ENCODE measurements at regions not wholly inside any gene's neighbourhood (a gene's known extent, or its start where the extent isn't known, plus 50 kb on each side); places are given as distances from the start of the nearest gene placed in this dataset.

DNA sequence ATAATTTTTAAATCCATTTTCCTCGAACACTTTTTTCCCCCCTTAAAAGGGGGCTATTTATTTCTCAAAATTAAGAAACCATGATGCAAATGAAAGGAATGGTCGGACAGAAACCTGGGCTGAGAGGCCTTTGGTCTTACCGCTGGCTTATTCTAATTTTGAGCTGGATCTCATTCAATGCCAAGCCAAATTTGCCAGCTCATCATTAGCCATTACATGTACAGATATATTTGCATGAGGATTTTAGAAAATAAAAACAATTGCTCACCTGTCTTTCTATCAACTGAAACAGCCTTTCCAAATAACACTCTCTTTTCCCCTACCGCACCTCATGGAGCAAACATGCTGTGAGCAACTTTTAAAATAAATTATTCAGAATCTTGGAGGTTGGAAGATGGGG is 219.5 kb upstream of the DTNBP1 start:
- WGBS, 2 experiments (ENCODE audit: insufficient coverage in 2 of 2): 100% methylated on average over 2 of the region's 4 CpGs; no CpG with 5 or more reads in 1 of the 2 experiments
- Histone ChIP-seq H3K27ac (ENCODE audit: low read depth, low read length, severe bottlenecking) (no peak overlapping the region), H3K4me3 (ENCODE audit: extremely low read depth, insufficient read depth, low read length, poor library complexity, severe bottlenecking) (no peak overlapping the region), H3K9me3 (ENCODE audit: control insufficient read depth, low read length) (no peaks in the 10 kb centered on the region), H3K4me1 (ENCODE audit: control insufficient read depth, insufficient read depth, low read length, poor library complexity, severe bottlenecking) (no peaks in the 10 kb centered on the region), H3K36me3 (ENCODE audit: control insufficient read depth, insufficient read depth, low read length) (no peaks in the 10 kb centered on the region)

GRCh38 chr6:15881150-15881549 is 218.3 kb upstream of the DTNBP1 start:
- H3K4me1 ChIP-seq (ENCODE audit: control insufficient read depth, insufficient read depth, low read length, poor library complexity, severe bottlenecking): no peaks in the 10 kb centered on the region
- 88 to 100% methylated on average over 2 to 3 of the region's 3 CpGs for WGBS, 2 experiments (ENCODE audit: insufficient coverage in 2 of 2)
- no peak overlapping the region for H3K27ac ChIP-seq (ENCODE audit: low read depth, low read length, severe bottlenecking)
- H3K9me3 ChIP-seq (ENCODE audit: control insufficient read depth, low read length): no peaks in the 10 kb centered on the region
- no peaks in the 10 kb centered on the region for H3K36me3 ChIP-seq (ENCODE audit: control insufficient read depth, insufficient read depth, low read length)
- H3K4me3 ChIP-seq (ENCODE audit: extremely low read depth, insufficient read depth, low read length, poor library complexity, severe bottlenecking): no peak overlapping the region

DNA sequence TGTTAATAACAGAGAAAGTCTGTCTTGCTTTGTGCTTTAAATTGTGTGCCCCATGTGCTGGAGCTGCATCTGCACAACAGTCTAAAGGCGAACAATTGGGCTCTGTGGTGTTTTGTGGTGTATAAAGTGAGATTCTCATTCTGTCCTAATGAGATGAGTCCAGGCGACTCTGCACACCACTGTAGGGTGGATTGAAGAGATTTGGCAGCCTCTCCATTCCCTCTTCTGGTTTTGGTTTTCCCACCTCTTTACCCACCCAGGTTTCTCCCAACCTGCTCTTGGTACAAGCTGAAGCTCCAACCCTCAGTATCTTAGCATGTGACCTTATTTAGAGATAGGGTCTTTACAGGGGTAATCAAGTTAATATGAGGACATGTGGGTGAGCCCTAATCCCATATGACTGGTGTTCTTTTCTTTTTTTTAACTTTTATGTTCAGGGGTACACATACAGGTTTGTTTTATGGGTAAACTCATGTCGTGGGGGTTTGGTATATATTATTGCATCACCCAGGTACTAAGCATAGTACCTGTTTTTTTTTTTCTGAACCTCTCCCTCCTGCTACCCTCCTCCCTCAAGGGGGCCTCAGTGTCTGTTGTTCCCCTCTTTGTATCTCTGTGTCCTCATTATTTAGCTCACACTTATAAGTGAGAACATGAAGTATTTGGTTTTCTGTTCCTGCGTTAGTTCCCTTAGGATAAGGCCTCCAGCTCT is 217.6 kb upstream of the DTNBP1 start:
- Histone ChIP-seq H3K9me3 (ENCODE audit: control insufficient read depth, low read length) (no peaks in the 10 kb centered on the region), H3K4me1 (ENCODE audit: control insufficient read depth, insufficient read depth, low read length, poor library complexity, severe bottlenecking) (no peaks in the 10 kb centered on the region), H3K27ac (ENCODE audit: low read depth, low read length, severe bottlenecking) (no peak overlapping the region), H3K36me3 (ENCODE audit: control insufficient read depth, insufficient read depth, low read length) (no peaks in the 10 kb centered on the region), H3K4me3 (ENCODE audit: extremely low read depth, insufficient read depth, low read length, poor library complexity, severe bottlenecking) (no peak overlapping the region)
- 89% methylated on average over 1 of the region's 4 CpGs; no CpG with 5 or more reads in 1 of the 2 experiments for WGBS, 2 experiments (ENCODE audit: insufficient coverage in 2 of 2)

- H3K9me3 ChIP-seq (ENCODE audit: control insufficient read depth, low read length): no peaks in the 10 kb centered on the region
- H3K36me3 ChIP-seq (ENCODE audit: control insufficient read depth, insufficient read depth, low read length): no peaks in the 10 kb centered on the region
- H3K4me1 ChIP-seq (ENCODE audit: control insufficient read depth, insufficient read depth, low read length, poor library complexity, severe bottlenecking): no peaks in the 10 kb centered on the region
- H3K27ac ChIP-seq (ENCODE audit: low read depth, low read length, severe bottlenecking): no peak overlapping the region
- WGBS, 2 experiments (ENCODE audit: insufficient coverage in 2 of 2): 83 to 85% methylated on average over 8 of the region's 12 CpGs
- no peak overlapping the region for H3K4me3 ChIP-seq (ENCODE audit: extremely low read depth, insufficient read depth, low read length, poor library complexity, severe bottlenecking)
Measured at GRCh38 chr6:15879371-15880261, 216.8 kb upstream of the DTNBP1 start.

DNA sequence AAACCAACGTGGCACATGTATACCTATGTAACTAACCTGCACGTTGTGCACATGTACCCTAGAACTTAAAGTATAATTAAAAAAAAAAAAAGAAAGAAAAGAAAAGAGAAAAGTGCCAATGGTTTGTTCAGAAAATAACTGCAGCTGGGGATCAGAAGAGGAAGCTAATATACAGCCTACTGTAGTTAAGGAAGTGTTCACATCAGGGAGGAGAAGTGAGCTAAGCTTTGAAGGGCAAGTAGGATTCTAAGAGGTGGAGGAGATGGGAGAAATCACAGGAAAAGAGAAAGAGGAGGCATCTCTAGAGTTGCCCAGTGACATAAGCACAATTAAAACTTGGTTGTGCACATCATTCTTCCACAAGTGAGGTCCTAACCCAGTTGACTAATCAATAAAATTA is 214.4 kb upstream of the DTNBP1 start:
- Histone ChIP-seq H3K4me3 (ENCODE audit: extremely low read depth, insufficient read depth, low read length, poor library complexity, severe bottlenecking) (no peak overlapping the region), H3K4me1 (ENCODE audit: control insufficient read depth, insufficient read depth, low read length, poor library complexity, severe bottlenecking) (peaks cover 2% of the 10 kb centered on the region), H3K36me3 (ENCODE audit: control insufficient read depth, insufficient read depth, low read length) (no peaks in the 10 kb centered on the region), H3K9me3 (ENCODE audit: control insufficient read depth, low read length) (no peaks in the 10 kb centered on the region), H3K27ac (ENCODE audit: low read depth, low read length, severe bottlenecking) (no peak overlapping the region)
- no CpG with 5 or more reads among the region's 2 CpGs for WGBS, 2 experiments (ENCODE audit: insufficient coverage in 2 of 2)

GRCh38 chr6:15876406-15876805 is 213.6 kb upstream of the DTNBP1 start:
- H3K36me3 ChIP-seq (ENCODE audit: control insufficient read depth, insufficient read depth, low read length): no peaks in the 10 kb centered on the region
- peaks cover 9% of the 10 kb centered on the region for H3K4me1 ChIP-seq (ENCODE audit: control insufficient read depth, insufficient read depth, low read length, poor library complexity, severe bottlenecking)
- 90 to 97% methylated on average over 3 of the region's 3 CpGs for WGBS, 2 experiments (ENCODE audit: insufficient coverage in 2 of 2)
- no peak overlapping the region for H3K4me3 ChIP-seq (ENCODE audit: extremely low read depth, insufficient read depth, low read length, poor library complexity, severe bottlenecking)
- H3K9me3 ChIP-seq (ENCODE audit: control insufficient read depth, low read length): no peaks in the 10 kb centered on the region
- H3K27ac ChIP-seq (ENCODE audit: low read depth, low read length, severe bottlenecking): no peak overlapping the region

DNA sequence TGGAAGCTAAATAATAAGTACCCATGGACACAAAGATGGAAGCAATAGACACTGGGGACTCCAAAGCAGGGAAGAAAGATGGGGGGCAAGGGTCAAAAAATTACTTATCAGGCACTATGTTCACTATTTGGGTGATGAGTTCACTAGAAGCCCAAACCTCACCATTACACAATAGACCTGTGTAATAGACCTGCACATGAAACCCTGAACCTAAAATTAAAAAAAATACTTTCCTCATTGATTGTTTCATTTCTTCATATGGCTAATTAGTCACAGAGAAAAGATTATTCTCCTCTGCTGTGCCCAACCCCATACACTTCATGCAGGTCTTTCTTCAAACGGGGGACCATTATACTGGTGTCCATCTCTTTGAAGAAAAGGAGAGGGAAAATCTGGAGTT is 213.0 kb upstream of the DTNBP1 start:
- Histone ChIP-seq H3K4me1 (ENCODE audit: control insufficient read depth, insufficient read depth, low read length, poor library complexity, severe bottlenecking) (peaks cover 15% of the 10 kb centered on the region), H3K36me3 (ENCODE audit: control insufficient read depth, insufficient read depth, low read length) (no peaks in the 10 kb centered on the region), H3K27ac (ENCODE audit: low read depth, low read length, severe bottlenecking) (no peak overlapping the region), H3K9me3 (ENCODE audit: control insufficient read depth, low read length) (no peaks in the 10 kb centered on the region), H3K4me3 (ENCODE audit: extremely low read depth, insufficient read depth, low read length, poor library complexity, severe bottlenecking) (no peak overlapping the region)
- WGBS, 2 experiments (ENCODE audit: insufficient coverage in 2 of 2): no CpG with 5 or more reads among the region's 1 CpG

- WGBS, 2 experiments (ENCODE audit: insufficient coverage in 2 of 2): 100% methylated on average over 1 of the region's 3 CpGs; no CpG with 5 or more reads in 1 of the 2 experiments
Measured at GRCh38 chr6:15874821-15875220, 212.0 kb upstream of the DTNBP1 start.

DNA sequence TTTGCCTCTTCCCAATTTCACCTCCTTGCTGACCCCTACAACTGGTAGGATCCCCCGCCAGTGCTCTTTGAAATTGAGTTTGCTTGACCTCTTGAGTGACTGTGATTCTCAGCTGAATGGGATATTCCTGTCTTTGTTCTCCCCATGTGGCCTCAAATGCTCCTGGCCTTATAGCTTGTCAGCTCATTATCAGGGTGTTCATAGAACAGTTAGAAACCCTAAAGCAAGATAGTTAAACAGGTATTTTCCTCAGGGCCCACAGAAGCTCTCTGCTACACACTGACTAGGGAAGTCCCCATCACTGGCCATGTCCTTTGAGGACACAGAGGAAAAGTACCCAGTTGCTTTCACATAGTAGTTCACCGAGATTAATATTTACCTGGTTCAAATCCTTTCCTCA is 211.5 kb upstream of the DTNBP1 start:
- Histone ChIP-seq H3K36me3 (ENCODE audit: control insufficient read depth, insufficient read depth, low read length) (no peaks in the 10 kb centered on the region), H3K4me1 (ENCODE audit: control insufficient read depth, insufficient read depth, low read length, poor library complexity, severe bottlenecking) (peaks cover 19% of the 10 kb centered on the region), H3K27ac (ENCODE audit: low read depth, low read length, severe bottlenecking) (no peak overlapping the region), H3K9me3 (ENCODE audit: control insufficient read depth, low read length) (no peaks in the 10 kb centered on the region), H3K4me3 (ENCODE audit: extremely low read depth, insufficient read depth, low read length, poor library complexity, severe bottlenecking) (no peak overlapping the region)
- WGBS, 2 experiments (ENCODE audit: insufficient coverage in 2 of 2): 52% methylated on average over 2 of the region's 2 CpGs; no CpG with 5 or more reads in 1 of the 2 experiments

More at GRCh38 chr6:15874821-15875220, 212.0 kb upstream of the DTNBP1 start:
- no peak overlapping the region for H3K27ac ChIP-seq (ENCODE audit: low read depth, low read length, severe bottlenecking)
- no peaks in the 10 kb centered on the region for H3K9me3 ChIP-seq (ENCODE audit: control insufficient read depth, low read length)
- peaks cover 19% of the 10 kb centered on the region for H3K4me1 ChIP-seq (ENCODE audit: control insufficient read depth, insufficient read depth, low read length, poor library complexity, severe bottlenecking)
- H3K4me3 ChIP-seq (ENCODE audit: extremely low read depth, insufficient read depth, low read length, poor library complexity, severe bottlenecking): no peak overlapping the region
- H3K36me3 ChIP-seq (ENCODE audit: control insufficient read depth, insufficient read depth, low read length): no peaks in the 10 kb centered on the region

DNA sequence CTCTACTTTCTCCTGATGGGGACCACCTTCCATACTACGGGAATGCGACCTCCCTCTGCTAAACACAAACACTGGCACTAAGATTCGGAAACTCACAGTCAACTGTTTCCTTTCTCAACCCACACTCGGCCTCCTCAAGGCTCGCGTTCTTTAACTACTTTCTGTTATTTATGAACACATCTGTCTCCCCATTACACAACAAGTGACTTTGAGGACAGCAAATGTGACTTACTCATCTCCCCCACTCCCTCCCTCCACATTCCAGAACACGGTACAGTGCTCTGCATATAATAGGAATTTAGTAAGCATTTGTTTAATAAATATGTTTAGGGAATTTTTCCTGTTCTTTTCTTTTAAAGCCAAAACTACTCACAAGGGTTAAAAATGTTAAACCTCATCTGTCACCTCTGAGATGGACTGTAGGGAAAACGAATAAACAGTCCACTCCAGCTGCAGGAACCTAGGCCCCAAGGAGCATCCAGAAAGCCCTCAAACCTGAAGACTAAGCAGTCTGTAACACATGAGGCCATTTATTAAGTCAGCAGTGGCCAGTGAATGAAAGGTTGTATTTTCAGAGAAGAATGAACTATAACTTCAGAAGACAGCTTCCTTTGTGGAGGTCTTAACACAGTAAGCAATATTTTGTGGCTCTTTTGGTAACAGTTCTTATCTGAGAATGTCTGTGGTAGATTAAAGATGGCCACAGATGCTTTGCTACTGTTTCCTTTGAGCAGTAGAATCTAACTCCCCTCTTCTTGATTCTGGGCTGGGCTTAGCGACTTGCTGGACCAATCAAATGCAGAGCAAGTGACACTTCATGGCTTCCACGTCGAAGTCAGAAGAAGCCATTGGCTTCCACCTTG is 209.6 kb upstream of the DTNBP1 start:
- 91 to 95% methylated on average over 9 to 10 of the region's 11 CpGs for WGBS, 2 experiments (ENCODE audit: insufficient coverage in 2 of 2)
- Histone ChIP-seq H3K27ac (ENCODE audit: low read depth, low read length, severe bottlenecking) (no peak overlapping the region), H3K9me3 (ENCODE audit: control insufficient read depth, low read length) (no peaks in the 10 kb centered on the region), H3K4me1 (ENCODE audit: control insufficient read depth, insufficient read depth, low read length, poor library complexity, severe bottlenecking) (peaks cover 19% of the 10 kb centered on the region), H3K4me3 (ENCODE audit: extremely low read depth, insufficient read depth, low read length, poor library complexity, severe bottlenecking) (no peak overlapping the region), H3K36me3 (ENCODE audit: control insufficient read depth, insufficient read depth, low read length) (no peaks in the 10 kb centered on the region)

All from mesodermal cell (in vitro differentiated cells).